Germinal center (tissue), 1 donor: ENCODE measurements at regions not wholly inside any gene's neighbourhood (a gene's known extent, or its start where the extent isn't known, plus 50 kb on each side); places are given as distances from the start of the nearest gene placed in this dataset.

Source experiments
- DNase-seq: peaks from one replicate; pipeline ENCODE4 v3.0.0; 2012; ENCODE audit warnings: mixed read lengths, low spot score

- no peak for DNase-seq
Measured at GRCh38 chr5:171629221-171629620, 156.4 kb upstream of the SMIM23 start.

- no peak for DNase-seq
Measured at GRCh38 chr5:171629628-171630349, 155.8 kb upstream of the SMIM23 start.

- no peak for DNase-seq
Measured at GRCh38 chr5:171630350-171631065, 155.1 kb upstream of the SMIM23 start.

- no peak for DNase-seq
Measured at GRCh38 chr5:171632616-171633015, 153.0 kb upstream of the SMIM23 start.

- DNase-seq, result peak; percentile 39
Measured at GRCh38 chr5:171633776-171634470, 151.7 kb upstream of the SMIM23 start.

GRCh38 chr5:171634511-171634910 is 151.1 kb upstream of the SMIM23 start:
- no peak for DNase-seq

GRCh38 chr5:171635028-171635427 is 150.6 kb upstream of the SMIM23 start:
- no peak for DNase-seq

- DNase-seq, result no peak
Measured at GRCh38 chr5:171635561-171636245, 149.9 kb upstream of the SMIM23 start.

GRCh38 chr5:171637811-171638210 is 147.8 kb upstream of the SMIM23 start:
- DNase-seq, result no peak

GRCh38 chr5:171639205-171639621 is 146.4 kb upstream of the SMIM23 start:
- DNase-seq, result no peak

GRCh38 chr5:171639966-171640365 is 145.7 kb upstream of the SMIM23 start:
- no peak for DNase-seq

GRCh38 chr5:171640480-171640879 is 145.1 kb upstream of the SMIM23 start:
- no peak for DNase-seq

GRCh38 chr5:171641891-171642290 is 143.7 kb upstream of the SMIM23 start:
- DNase-seq, result no peak

GRCh38 chr5:171642894-171643293 is 142.7 kb upstream of the SMIM23 start:
- DNase-seq, result no peak

- no peak for DNase-seq
Measured at GRCh38 chr5:171644536-171644935, 141.1 kb upstream of the SMIM23 start.

- no peak for DNase-seq
Measured at GRCh38 chr5:171646102-171647042, 139.2 kb upstream of the SMIM23 start.

- DNase-seq, result no peak
Measured at GRCh38 chr5:171647043-171647903, 138.3 kb upstream of the SMIM23 start.

- no peak for DNase-seq
Measured at GRCh38 chr5:171647904-171648260, 137.7 kb upstream of the SMIM23 start.

GRCh38 chr5:171648279-171649074 is 137.1 kb upstream of the SMIM23 start:
- no peak for DNase-seq

GRCh38 chr5:171649075-171649401 is 136.6 kb upstream of the SMIM23 start:
- no peak for DNase-seq
